GM19455 (cell line): ENCODE measurements at regions not wholly inside any gene's neighbourhood (a gene's known extent, or its start where the extent isn't known, plus 50 kb on each side); places are given as distances from the start of the nearest gene placed in this dataset.

ENCODE experiments used
- ATAC-seq: cut with Tn5 transposase; IDR thresholded peaks from one replicate; pipeline ENCODE4 v1.9.1; 2021; ENCODE audit not compliant: unreplicated experiment

DNA sequence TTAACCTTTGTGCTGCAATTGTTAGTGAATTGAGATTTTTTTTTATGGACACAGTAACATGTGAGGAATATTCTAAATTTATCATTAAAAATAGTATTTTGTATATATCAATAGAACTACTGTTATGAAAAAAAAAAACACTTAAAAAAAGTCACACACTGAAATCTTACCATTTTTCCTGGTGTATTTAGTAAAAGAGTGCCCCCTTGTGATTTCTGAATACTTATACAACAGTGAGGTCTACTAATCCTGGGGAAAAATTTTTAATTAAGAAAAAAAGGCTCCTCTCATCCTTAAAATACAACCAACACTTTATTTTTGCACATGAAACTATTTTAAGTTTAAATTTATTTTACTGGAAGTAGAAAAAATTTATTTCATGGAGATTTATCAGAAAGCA is 56.4 kb upstream of the SPOCK3 start:
- no peak for ATAC-seq

DNA sequence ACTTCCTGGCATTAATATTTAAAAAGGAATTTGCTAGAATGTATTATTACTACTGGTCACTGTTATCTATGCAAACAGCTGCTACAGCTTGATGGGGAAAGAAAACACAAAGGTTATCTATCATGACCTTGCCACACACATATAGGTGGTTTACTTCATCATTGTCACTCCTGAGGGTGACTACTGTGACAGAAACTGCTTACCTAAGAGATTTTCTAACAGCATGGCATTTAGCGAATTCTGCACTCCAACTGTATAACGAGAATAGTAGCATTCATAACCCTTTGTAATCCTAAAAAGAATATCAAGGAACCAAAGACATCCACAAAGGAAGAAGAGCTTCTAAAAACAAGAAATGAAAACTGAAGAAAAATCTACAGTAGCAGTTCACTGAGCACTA is 74.6 kb upstream of the SPOCK3 start:
- no peak for ATAC-seq

DNA sequence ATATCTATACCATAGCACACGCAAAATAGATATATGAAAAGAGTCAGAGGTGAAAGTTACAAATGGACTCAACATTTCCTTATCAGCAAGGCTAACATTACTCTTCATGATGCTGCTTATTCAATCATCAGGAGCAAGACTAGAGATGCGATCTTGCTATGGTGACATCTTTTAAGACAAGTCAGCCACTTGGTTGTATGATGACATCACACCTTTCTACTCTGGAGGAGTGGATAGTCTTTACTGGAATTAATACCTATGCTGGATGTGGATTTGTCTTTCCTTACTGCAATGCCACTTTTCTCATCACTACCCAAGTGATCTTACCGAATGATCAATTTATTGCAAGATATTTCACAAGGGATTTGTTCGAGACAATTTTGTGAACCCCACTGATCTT is 87.0 kb upstream of the SPOCK3 start:
- no peak for ATAC-seq

DNA sequence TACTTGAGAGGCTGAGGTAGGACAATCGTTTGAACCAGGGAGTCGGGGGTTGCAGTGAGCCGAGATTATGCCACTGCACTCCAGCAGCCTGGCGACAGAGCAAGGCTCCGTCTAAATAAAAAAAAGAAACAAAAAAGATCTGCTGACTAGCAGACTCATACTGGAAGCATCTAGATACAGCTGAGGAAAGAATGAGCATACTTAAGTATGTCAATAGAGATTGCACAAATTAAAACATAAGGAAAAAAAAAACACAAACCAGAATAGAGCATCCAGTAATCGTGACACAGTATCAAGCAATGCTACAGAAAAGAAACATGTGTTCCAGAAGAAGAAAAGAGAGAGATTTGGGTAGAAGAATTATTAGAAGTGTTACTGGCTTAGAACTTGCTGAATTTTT is 105.5 kb upstream of the SPOCK3 start:
- no peak for ATAC-seq

DNA sequence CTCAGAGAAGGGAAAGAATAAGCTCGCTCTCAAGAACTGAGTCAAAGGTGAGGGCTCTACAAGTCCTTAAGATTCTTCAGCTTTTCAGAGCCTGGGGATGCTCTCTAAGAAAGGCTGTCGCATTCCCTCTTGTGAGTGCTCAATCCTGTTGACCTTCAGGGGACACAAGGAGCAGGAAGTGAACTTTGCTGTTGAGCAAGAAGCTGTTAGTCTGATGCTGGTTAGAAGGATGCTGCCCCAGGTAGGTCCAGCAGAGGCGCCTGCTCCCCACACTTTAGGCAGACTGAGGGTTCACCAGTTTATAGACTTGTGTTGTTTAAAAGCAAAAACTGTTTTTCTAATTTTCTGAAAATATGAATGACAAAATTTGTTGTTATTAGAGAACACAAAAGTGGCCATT is 125.4 kb upstream of the SPOCK3 start:
- ATAC-seq = no peak

DNA sequence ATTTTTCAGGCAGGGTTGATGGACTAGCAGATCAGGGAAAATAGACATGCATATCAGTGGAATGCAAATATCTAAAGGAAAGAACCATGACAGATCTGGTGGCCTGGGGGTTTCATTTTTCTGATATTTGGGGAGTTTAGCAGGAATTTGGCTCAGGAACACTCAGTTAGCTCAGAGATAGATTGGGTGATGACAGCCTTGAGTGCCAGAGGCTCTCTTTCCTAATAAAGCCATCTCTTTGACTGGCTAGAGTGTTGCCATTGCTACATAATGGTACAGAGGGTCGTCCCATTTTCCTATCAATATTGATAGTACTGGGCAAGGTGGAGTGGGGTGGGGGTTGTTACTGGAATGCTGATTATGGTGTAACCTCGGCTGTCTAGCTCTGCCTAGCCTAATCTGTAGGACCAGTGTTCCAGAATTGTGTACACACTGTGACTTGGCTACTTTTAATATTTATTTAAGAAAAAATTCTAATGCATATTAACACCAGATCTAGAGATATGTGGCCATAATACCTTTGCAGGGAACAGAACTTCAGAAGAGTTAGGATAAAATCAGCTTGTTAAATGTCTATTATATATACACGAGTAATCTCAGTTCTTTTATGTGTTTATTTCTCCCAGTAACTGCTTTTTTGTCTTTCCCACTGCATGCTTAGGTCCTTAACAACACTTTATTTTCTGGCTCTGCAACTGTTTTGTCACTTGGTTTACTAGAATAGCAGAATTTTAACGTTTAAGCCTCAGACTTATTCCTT is 145.0 kb upstream of the SPOCK3 start:
- ATAC-seq = no peak

DNA sequence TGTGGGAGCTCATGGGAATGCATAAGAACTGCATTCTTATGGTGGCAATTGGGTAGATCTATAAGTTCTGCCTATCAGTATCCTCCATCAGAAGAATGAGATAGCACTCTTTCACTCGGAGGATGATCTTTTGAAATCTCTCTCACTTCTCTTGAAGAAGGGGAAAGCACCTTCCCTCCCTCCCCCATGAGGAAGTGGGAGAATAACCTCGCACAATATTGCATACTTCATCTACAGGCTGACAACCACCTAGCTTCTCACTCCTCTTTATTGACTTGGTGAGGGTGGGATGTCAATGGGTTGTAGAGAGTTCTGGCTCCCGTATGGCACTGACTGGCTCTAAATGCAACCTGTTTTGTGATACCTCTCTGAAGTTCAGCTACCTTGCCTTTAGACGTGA is 146.7 kb upstream of the SPOCK3 start:
- ATAC-seq = no peak

DNA sequence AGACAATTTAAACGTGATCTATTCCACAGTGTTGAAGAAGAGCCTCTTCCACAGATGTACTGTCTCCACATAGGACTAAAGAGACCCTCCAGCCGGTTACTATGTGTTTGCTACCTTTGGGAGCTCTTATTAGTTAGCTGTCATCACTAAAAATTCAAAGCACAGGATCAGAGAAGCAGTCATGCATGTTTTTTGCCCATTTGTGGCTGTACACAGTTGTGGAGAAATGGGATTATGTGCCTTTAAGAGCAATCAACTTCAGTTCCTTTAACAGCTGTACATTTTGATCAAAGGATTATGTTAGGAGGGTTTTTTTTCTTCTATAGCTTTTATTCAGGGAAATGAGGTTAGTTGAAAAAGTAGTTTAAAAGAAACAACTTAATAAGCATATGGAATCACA is 149.0 kb upstream of the SPOCK3 start:
- ATAC-seq = no peak

DNA sequence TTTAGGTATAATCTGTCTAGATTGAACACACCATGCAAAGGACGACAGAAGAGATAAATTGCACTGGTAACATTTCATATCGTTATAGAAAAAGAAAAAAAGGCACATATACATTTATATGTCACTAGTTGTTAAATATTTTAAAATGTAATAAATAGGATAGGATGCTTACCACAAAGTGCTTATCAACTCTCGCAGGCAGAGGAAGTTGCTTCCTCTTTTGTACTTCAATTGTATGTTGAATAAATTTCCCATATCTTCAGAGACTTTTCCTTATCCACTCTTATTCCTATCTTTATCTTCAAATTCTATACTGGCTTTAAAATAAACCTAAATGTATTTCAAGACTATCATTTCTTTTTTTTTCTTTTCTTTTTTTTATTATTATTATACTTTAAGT is 163.3 kb upstream of the SPOCK3 start:
- ATAC-seq = no peak

DNA sequence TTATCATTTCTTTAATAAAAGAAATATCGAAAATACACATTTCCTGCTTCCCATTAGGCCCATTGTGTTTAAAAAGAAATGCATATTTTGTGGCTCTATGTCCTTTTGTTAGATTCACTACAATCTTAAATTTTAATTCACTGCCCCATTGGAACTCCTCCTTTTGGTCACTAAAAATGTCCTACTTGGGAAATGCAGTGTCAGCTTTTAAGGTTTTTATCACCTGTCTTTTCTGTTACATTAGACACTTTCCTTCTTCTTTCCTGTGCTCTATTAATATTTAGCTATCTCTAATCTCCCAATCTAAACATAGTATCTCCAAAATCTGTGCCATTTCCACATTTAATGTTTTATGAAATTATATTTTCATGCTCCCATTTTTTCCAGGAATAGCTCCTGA is 164.9 kb upstream of the SPOCK3 start:
- no peak for ATAC-seq

DNA sequence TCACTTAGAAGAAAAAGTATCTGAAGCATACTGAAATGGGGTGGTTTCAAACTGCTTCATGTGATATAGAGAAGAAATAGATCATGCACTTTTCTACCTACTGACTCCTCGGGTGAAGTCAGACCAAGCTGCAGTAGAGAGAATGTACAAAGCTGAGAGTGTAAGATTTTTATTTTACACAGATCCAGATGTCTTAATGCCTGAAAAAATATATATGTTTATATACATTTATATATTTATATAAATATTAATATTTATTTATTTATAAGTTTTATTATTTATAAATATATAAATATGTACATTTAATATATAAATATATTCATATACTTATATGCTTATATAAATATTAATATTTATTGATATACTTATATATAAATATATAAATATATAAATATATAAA is 171.9 kb upstream of the SPOCK3 start:
- ATAC-seq = no peak

DNA sequence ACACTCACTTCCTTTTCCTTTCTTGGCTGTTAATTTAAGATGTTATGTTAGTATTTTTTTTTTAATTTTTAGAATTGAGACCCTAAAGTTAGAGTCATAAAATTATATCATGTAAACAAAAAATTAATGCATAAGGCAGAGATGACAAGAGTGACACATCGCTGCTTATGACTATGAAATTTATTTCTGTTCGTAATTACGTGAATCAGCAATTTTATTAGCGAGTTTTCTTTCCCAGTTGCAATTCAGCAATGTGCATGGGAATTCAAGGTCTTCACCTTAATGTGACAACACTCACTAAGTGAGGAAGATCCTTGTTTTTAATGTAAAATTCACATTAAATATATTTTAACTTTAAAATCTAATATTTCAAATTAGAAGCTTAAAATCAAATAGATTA is 181.2 kb upstream of the SPOCK3 start:
- no peak for ATAC-seq

DNA sequence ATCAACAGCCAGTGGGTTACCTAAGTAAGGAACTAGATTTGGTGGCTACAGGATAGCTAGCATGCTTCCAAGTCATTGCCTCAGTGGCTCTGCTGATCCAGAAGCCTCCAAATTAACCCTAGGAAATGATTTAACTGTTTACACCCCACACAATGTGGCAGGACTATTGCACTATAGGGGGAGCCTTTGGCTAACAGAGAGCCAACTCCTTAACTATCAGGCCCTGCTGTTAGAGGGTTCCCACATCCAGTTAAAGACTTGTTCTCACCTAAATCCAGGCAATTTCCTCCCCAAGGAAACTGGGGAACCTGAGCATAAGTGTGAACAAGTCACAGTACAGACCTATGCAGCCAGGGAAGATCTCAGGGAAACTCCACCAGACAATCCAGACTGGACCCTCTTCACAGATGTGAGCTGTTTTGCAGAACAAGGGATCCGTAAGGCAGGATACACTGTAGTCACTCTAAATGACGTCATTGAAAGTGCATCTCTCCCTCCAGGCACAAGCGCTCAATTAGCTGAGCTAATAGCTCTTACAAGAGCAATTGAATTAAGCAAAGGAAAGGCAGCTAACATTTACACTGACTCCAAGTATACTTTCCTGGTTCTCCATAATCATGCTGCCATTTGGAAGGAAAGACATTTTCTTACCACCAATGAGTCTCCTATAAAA is 185.3 kb upstream of the SPOCK3 start:
- no peak for ATAC-seq

DNA sequence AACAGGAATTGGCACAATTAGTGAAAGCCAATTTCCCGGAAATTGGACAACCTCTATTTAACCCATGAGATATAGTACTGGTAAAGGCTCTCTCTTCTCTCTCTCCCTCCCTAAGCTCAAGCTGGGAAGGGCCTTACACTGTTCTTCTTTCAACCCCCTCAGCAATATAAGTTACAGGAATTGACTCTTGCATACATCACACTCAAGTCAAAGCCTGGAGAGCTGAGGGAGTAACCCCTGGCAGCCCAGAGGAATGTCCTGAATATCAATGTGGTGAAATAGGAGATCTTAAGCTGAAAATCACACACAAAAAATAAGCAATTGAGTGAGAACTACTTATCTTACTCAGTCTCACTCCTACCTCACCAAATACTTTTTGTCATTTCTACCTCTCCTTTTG is 186.9 kb upstream of the SPOCK3 start:
- ATAC-seq = no peak

DNA sequence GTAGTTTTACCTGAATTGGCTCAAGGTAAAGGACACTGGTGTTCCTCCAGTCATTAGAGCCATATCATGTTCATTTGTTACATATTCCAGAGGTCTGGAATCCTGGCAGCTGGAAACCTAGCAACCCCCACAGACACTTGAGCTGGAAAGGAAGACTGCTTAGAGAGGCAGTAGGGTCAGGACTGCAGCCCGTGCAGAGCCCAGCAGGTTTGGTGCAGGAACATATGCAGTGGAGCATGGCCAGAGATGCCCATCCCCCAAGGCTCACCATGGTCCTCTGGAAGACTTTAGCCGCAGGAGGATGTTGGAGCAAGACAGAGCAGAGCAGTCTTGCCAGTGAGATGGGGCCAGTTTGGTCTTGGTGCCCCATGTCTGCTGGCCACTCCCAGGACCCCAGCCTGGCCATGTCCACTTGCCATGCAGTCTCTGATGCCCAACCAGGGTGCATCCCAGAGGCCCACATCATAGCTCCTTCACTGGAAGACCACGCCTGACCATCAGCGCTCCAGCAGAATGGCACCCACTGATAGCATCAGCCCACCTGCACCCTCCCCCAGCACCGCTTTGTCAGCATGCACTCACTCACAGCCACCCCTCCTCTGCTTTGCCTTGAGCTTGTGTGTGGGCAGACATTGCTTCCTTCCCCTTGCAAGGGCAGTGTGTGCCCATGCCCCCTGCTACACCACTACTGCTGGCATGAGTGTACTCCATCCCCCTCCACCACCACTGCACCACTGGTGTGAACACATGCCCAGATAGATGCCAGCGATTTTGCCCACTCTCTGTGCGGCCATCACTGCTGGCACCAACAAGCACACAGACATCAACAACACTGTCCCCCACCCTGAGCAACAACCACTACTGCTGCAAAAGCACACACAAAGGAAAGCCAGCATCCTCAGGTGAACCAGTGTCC is 190.3 kb upstream of the SPOCK3 start:
- ATAC-seq = no peak

DNA sequence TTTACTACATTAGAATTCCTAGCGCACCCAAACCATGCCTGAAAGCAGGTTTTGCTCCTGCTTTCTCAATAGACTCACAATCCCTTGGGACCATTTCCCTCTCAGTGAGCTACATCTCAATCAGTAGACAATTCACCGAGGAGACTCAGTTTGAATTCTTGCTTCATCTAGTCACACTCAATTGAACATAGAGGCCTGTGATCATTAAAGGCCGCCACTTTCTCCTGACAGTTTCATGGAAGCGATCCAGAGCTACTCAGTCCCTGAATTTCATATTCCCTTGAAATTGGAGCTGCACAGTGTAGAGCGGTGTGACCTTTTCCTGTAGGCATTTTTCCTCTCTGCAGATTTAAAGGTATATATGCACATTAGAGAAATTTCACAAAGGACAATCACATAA is 193.9 kb upstream of the SPOCK3 start:
- no peak for ATAC-seq

DNA sequence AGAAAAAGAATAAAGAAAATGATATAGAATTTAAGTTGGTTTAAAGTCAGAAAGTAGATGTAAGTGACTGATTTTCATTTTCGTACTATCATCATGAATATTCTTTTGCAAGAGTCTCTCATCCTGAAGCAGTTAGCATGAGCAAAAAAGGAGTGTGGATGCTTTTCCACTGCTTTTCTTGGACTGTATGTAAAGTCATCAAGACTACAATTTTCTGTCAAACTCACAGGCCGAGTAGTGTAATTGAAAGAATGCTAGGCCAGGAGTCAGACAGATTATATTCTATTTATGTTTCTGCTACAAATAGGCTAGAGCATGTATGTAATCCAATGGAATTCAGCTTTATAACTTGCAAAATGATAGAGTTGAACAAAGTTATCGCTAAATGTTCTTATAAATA is 197.1 kb upstream of the SPOCK3 start:
- no peak for ATAC-seq

DNA sequence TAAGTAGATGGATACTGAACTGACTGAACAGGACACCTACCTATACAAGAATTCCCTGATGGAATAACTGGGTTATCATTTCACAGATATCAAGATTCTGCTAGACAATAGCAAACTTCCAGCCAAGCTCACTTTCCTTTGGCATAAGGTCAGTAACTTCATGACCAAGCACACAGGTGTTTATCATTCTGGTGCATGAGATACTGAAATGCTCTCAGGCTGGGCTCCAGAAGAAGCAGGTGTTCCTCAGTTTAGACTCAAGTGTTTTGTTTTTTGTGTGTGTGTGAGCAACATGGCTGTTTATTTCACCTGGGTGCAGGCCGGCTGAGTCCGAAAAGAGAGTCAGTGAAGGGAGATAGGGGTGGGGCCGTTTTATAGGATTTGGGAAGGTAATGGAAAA is 201.5 kb upstream of the SPOCK3 start:
- no peak for ATAC-seq

DNA sequence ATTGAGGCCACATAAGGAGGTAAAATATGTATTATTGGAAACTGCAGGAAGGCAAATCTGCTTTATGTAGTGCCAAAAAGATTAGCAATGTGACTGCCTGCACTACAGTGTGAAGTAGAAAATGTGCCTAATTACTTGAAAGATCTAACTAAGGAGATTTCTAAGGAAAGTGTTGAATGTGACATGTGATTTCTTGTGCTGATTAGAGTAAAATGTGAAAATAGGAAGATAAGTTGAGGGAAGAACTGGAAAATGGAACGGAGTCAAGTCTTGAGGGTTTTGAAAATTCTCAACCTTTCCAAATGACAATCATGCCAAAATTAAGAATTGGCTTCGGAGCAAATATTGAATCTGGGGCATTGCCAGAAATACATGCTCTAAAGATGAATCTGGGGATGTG is 209.5 kb upstream of the SPOCK3 start:
- no peak for ATAC-seq

DNA sequence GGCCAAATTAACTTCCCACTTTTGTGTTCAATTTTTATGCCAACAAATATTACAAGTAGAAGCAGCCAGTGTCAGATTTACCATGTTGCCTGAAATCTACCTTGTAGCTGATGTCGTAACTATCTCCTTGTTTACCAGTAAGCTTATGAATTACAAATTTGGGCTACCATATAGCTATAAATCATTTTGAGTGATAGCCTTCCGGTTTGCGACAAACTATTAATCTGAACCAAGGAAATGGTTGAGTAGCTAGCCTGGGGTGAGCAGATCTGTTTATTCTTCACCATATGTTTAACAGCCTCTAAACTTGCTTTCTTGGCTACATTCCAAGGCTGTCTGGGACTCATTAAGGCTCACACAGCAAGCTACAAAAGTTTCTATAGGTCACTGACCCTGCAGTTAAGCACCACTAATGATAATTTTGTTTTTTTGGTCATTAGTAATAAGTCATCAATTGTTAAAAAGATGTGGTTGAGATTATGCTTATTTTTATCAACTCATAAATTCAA is 218.7 kb upstream of the SPOCK3 start:
- ATAC-seq = no peak

DNA sequence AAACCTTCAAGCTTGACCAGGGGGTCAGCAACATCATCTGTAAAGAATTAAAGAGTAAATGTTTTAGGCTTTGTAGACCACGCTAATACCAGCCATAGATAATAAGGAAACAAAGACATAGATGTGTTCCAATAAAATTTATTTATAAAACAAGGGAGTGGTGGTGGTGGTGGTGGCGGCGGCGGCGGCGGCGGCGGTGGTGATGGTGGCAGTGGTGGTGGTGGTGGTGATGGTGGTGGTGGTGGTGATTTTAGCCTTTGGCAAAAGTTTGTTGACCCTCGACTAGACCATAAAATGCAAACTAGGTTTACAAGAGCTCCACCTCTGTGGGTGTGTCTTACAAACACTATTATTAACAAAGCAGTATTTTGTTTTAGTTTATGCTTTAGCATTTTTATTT is 222.3 kb upstream of the SPOCK3 start:
- ATAC-seq = no peak

DNA sequence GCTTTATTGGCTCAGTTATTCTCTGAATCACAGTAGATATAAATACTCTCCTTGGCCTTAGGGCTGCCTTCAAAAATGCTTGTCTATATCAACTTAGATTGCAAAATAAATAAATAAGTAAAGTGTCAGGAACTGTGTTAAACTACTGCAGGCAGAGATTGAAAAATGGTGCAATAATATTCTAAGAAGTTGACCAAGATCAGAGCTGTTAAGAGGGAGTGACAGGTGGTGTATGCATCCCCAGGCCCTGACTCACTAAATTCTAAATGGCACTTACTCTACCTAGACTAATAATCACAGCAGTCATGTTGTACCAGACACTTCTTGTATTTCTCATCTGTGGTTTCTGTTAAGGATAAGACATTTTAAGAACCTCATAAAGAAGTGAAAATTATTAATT is 235.1 kb upstream of the SPOCK3 start:
- ATAC-seq = no peak
